Tibial nerve (tissue), 4 donors: ENCODE measurements at regions not wholly inside any gene's neighbourhood (a gene's known extent, or its start where the extent isn't known, plus 50 kb on each side); places are given as distances from the start of the nearest gene placed in this dataset.

ENCODE experiments used
- DNase-seq, 2 donors: peaks; one replicate each; pipeline ENCODE4 v3.0.0-alpha.2; 2019; ENCODE audit warnings: low spot score in 2 of 2
- H3K27ac ChIP-seq, 4 donors: fragments of 200-600 bp; sonication (generic) in 3 of 4; one replicate each; pipeline ENCODE4 v1.5.1; 2017 to 2019; ENCODE audit warnings: mild to moderate bottlenecking in 1 of 4
- H3K27me3 ChIP-seq, 2 donors: fragments of 200-600 bp; sonication (generic) in 1 of 2; one replicate each; pipeline versions ENCODE4 v1.5.1 to v1.6.0; 2017 to 2019
- H3K36me3 ChIP-seq, 3 donors: fragments of 200-600 bp; sonication (generic); one replicate each; pipeline ENCODE4 v1.5.1; 2018 to 2019
- H3K4me1 ChIP-seq, 4 donors: fragments of 200-600 bp; sonication (generic) in 3 of 4; one replicate each; pipeline ENCODE4 v1.5.1; 2017 to 2019
- H3K4me3 ChIP-seq, 4 donors: fragments of 200-600 bp; sonication (generic) in 3 of 4; one replicate each; pipeline ENCODE4 v1.5.1; 2017 to 2019; ENCODE audit warnings: mild to moderate bottlenecking in 1 of 4, moderate library complexity in 1 of 4
- H3K9me3 ChIP-seq, 4 donors: fragments of 200-600 bp; sonication (generic) in 3 of 4; one replicate each; pipeline ENCODE4 v1.5.1; 2017 to 2019
- CTCF ChIP-seq, 5 experiments: fragments of 200-600 bp in 3 of 5; fragments of 450-650 bp in 2 of 5; sonication (generic) in 3 of 5; IDR thresholded peaks; one replicate each; pipeline ENCODE4 v1.5.1; 2016 to 2019; ENCODE audit warnings: antibody characterized with exemption in 5 of 5, mild to moderate bottlenecking in 3 of 5, moderate library complexity in 2 of 5
- EP300 ChIP-seq, 2 donors: sonication (generic); formaldehyde crosslinking; IDR thresholded peaks; one replicate each; pipeline ENCODE4 v1.6.1; 2017; ENCODE audit warnings: antibody characterized with exemption in 2 of 2, mild to moderate bottlenecking in 1 of 2
- POLR2A ChIP-seq, 2 donors: fragments of 450-650 bp; IDR thresholded peaks; one replicate each; pipeline ENCODE4 v1.6.1; 2017; ENCODE audit warnings: antibody characterized with exemption in 2 of 2, mild to moderate bottlenecking in 2 of 2, moderate library complexity in 2 of 2
- WGBS, 2 donors: methylation state at CpG; one replicate each; pipeline ENCODE4 v1.1.5; 2018; 5-methylcytosine and 5-hydroxymethylcytosine counted together

GRCh38 chr1:178627037-178627436, 98.0 kb upstream of the RALGPS2 start:
- no peaks in the 10 kb centered on the region for H3K27me3 ChIP-seq
- 71 to 77% methylated on average over 2 of the region's 2 CpGs for WGBS, 2 donors

GRCh38 chr1:178628637-178629251, 96.3 kb upstream of the RALGPS2 start:
- Histone ChIP-seq H3K27ac (no peak overlapping the region), H3K27me3 (no peaks in the 10 kb centered on the region), H3K36me3 (no peaks in the 10 kb centered on the region), H3K9me3 (no peaks in the 10 kb centered on the region), H3K4me3 (no peak overlapping the region), H3K4me1 (peaks cover 0 to 10% (median 0%) of the 10 kb centered on the region in 4 donors)
- no peak for TF ChIP-seq CTCF (IDR thresholded peaks at IDR 0.05)
- WGBS, 2 donors: 85 to 89% methylated on average over 2 of the region's 2 CpGs
- no peak for DNase-seq

More at GRCh38 chr1:178627037-178627436, 98.0 kb upstream of the RALGPS2 start:
- H3K4me3 ChIP-seq: no peak overlapping the region
- no peaks in the 10 kb centered on the region for H3K36me3 ChIP-seq
- TF ChIP-seq EP300 (IDR thresholded peaks at IDR 0.05) (no peak), POLR2A (IDR thresholded peaks at IDR 0.05) (no peak), CTCF (IDR thresholded peaks at IDR 0.05) (no peak)
- H3K9me3 ChIP-seq: no peaks in the 10 kb centered on the region
- H3K27ac ChIP-seq: no peak overlapping the region
- DNase-seq: no peak
- H3K4me1 ChIP-seq: peaks cover 0 to 10% (median 0%) of the 10 kb centered on the region in 4 donors

GRCh38 chr1:178629252-178630154, 95.5 kb upstream of the RALGPS2 start:
- peaks cover 0 to 10% (median 0%) of the 10 kb centered on the region in 4 donors for H3K4me1 ChIP-seq
- TF ChIP-seq EP300 (IDR thresholded peaks at IDR 0.05) (no peak), CTCF (IDR thresholded peaks at IDR 0.05) (no peak), POLR2A (IDR thresholded peaks at IDR 0.05) (no peak)
- no peaks in the 10 kb centered on the region for H3K9me3 ChIP-seq
- H3K4me3 ChIP-seq: no peak overlapping the region
- H3K27me3 ChIP-seq: no peaks in the 10 kb centered on the region
- DNase-seq: no peak
- WGBS, 2 donors: 59 to 62% methylated on average over 6 of the region's 6 CpGs
- no peaks in the 10 kb centered on the region for H3K36me3 ChIP-seq
- no peak overlapping the region for H3K27ac ChIP-seq

- Histone ChIP-seq H3K4me1 (peaks cover 0 to 10% (median 0%) of the 10 kb centered on the region in 4 donors), H3K4me3 (no peak overlapping the region), H3K27me3 (no peaks in the 10 kb centered on the region), H3K36me3 (no peaks in the 10 kb centered on the region), H3K9me3 (no peaks in the 10 kb centered on the region), H3K27ac (no peak overlapping the region)
- no peak for DNase-seq
- no peak for TF ChIP-seq POLR2A (IDR thresholded peaks at IDR 0.05)
- TF ChIP-seq CTCF (IDR thresholded peaks at IDR 0.05): no peak
These were observed 94.6 kb upstream of the RALGPS2 start for GRCh38 chr1:178630417-178630816.

- Histone ChIP-seq H3K27me3 (no peaks in the 10 kb centered on the region), H3K36me3 (no peaks in the 10 kb centered on the region), H3K4me1 (peaks cover 0 to 10% (median 0%) of the 10 kb centered on the region in 4 donors), H3K27ac (no peak overlapping the region), H3K4me3 (no peak overlapping the region), H3K9me3 (no peaks in the 10 kb centered on the region)
- WGBS, 2 donors: 69 to 73% methylated on average over 5 of the region's 5 CpGs
- DNase-seq: no peak
- no peak for TF ChIP-seq EP300 (IDR thresholded peaks at IDR 0.05)
- no peak for TF ChIP-seq POLR2A (IDR thresholded peaks at IDR 0.05)
- no peak for TF ChIP-seq CTCF (IDR thresholded peaks at IDR 0.05)
These were observed 92.4 kb upstream of the RALGPS2 start for GRCh38 chr1:178632653-178633052.
